HG02623 (cell line): ENCODE measurements at regions not wholly inside any gene's neighbourhood (a gene's known extent, or its start where the extent isn't known, plus 50 kb on each side); places are given as distances from the start of the nearest gene placed in this dataset.
"Not testable (repeated sequence)": the region's sequence is repeated elsewhere in the genome, so short reads cannot be mapped to it uniquely, and the experiment has no call there.

ENCODE experiments used
- ATAC-seq: cut with Tn5 transposase; IDR thresholded peaks from one replicate; pipeline ENCODE4 v1.9.1; 2021; ENCODE audit warnings: moderate library complexity; ENCODE audit not compliant: unreplicated experiment

DNA sequence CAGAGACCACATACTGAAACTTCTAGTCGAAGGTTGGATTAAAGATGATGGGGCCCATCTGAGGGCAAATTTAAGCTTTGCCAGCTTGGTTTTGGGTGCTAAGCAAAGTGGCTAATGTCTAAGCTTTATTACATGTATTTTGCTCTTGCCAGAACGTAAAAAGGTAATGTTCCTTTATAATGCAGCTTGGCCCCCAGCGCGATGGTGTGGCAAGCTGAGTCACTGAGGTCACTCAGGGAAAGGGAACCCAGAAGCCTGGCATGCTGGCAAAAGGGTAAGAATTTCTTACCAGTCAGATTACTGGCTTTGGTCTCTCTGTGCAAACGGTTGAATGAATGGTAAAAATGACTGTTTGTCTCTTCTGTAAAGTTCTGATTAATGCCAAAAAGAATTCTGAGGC, 158.3 kb upstream of the KCND2 start:
- ATAC-seq: no peak

DNA sequence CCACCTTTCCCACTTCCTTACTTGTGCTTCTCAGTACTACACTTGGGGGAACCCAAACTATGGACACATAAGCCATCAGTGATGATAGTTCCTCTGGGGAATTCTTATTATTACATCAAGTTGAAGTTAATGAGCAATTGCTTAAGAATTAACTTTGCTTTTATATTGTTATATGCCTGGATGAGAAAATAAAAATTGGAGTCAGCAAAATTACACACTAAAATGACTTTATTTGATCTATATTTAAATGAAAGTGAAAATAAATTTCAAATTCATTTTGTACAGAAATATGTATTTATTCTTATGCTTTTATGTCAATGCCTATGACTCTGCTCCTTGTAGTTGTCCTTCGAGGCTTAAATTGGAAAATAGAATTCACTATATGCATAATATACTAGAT, 149.4 kb upstream of the KCND2 start:
- ATAC-seq: no peak

DNA sequence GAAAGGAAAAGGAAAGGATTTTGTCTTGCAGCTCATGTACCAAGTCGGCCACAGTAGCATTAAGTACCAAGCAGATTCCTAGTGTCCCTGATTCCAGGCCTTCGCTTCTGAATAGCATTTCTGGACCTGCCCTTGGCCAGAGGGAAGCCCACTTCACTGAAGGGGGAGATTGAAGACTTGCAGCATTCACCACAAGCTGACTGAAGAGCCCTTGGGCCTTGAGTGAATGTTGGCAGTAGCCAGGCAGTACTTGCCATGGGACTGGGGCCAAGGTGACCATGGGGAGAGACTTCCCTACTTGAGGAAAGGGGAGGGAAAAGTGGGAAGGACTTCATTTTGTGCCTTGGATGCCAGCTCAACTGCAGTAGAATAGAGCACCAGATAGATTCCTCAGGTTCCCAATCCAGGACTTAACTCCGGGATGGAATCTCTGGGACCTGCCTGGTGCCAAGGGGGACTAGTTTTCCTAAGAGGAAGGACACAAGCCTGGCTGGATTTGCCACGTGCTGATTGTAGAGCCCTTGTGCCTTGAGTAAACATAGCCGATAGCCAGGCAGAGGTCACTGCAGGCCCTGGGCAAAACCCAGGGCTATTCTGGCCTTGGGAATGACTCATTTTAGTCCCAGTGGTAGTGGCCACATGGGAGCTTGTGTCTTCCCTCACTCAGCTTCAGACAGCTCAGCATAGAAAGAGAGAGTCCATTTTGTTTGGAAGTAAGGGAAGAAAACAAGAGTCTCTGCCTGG, 141.7 kb upstream of the KCND2 start:
- ATAC-seq: no peak

DNA sequence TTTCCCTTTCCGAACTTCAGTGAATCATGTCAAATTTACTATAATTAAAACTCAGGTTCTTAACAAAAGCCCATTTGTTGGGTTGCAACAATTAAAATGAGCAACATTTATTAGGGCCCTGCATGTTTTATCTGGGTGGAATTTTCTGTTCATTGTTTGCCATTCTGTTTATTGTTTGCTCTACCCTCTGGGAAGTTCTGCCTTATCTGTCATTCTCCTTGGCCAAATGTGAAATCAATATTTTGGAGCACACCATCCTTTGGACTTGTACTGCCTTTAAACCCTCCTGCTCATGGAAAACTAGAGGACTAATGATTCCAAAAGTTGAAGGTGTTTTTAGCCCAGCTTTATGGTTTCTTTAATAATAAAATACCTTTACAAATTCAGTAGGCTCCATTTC, 134.5 kb upstream of the KCND2 start:
- no peak for ATAC-seq

DNA sequence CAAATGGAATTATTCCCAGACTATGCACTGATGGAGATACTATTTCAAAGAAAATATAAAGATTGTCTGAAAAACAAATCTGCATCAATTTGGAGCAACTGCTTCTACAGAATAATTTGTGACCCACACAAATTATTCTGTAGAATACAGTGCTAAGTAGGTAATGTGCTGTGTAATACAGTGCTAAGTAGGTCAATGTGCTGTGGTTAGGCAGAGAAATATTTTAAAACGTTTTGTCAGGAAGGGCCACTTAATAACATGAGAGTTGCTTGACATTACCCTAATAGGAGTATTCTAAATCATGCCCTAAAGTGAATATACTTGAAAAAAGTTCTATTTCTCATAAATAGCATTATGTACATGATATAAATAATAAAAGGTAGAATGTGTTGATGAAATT, 116.5 kb upstream of the KCND2 start:
- ATAC-seq: no peak

DNA sequence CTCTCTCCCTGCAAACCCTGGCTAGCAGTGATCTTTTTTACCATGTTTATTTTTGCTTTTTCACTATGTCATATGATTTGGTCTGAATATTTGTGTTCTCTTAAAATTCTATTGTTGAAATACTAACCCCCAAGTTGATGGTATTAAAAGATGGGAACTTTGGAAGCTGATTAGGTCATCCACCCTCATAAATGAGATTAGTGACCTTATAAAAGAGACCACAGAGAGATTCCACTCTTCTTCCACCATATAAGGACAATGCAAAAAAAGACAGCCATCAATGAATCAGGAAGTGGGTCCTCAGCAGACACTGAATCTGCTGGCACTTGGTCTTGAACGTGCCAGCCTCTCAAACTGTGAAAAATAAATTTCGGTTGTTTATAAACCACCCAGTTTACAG, 112.8 kb upstream of the KCND2 start:
- no peak for ATAC-seq

DNA sequence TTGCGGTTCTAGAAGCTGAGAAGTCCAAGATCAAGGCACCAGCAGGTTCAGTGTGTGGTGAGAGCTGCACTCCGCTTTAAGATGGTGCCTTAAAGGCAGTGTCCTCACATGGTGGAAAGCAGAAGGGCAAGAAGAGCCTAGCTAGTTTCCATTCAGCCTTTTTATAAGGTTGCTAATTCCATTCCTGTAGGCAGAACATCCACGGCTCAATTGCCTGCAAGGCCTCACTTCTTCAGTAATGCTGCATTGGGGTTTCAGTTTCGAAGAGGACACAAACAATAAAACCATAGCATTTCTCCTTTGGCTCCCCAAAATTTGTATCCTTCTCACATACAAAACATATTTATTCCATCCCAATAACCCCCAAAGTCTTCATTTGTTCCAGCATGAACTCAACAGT, 109.5 kb upstream of the KCND2 start:
- ATAC-seq: no peak

DNA sequence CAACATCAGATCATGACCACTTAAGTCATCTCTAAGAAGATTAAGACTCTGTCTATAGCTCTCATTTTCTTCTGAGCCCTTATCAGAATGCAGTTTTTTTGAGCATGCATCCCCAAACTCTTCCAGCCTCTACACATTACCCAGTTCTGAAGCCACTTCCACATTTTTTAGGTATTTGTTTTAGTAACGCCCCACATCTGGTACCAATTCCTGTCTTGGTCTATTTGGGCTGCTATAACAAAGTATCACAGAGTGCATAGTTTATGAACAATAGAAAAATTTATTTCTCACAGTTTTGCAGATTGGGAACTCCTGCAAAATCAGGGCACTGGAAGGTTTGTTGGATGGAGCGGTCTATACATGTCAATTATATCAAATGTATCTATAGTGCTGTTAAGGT, 107.7 kb upstream of the KCND2 start:
- no peak for ATAC-seq

DNA sequence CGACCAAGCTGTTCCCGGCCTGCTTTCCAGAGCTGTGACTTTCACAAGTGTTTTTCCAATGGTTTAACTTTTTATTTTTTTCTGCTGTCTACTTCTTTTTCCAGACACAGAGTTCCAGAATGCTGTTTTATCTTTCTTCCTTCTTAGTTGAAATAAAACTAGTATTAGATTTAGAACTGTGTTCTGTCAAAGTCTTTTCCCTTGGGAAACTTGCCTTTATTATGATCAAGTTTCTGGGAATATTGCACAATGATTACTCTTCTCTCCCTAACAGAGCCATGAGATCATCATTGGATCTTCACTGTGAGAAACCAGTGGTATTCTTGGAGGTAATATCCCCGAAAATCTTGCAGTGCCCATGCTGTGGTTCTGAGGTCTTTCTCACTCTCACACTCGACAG, 104.9 kb upstream of the KCND2 start:
- ATAC-seq: no peak

DNA sequence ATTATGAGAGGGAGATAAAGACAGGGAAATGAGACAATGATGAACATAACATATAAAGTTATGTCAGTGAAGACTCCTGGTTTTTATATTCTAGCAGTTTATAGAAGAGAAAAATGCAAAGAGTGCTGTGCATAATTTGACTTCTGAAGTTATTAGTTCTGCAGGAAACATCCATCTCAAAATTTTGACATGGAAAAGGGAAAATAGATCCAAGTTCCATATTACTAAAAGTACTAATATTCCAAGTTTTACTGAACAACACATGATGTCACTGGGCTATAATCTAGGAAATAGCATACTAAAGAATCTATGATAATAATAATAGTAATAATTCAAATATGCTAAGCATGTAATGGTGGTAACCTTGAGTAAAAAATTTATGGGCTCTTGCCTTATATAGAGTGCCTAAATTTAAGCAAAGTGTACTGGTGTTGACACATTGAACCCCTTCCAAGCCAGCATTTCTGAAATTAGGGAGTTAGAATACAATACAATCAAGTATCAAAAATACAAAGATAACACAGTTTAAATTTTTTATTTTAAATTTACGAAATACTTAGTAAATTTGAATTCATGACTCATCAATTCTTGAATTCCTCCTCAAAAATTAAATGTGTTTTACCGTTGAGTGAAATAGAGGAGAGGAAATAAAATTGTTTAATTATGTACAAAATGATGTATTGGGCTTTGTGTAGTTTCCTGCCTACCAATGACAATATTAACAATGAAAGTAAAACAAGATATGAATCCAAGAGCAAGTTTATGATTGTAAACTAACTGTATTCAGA, 102.8 kb upstream of the KCND2 start:
- no peak for ATAC-seq

DNA sequence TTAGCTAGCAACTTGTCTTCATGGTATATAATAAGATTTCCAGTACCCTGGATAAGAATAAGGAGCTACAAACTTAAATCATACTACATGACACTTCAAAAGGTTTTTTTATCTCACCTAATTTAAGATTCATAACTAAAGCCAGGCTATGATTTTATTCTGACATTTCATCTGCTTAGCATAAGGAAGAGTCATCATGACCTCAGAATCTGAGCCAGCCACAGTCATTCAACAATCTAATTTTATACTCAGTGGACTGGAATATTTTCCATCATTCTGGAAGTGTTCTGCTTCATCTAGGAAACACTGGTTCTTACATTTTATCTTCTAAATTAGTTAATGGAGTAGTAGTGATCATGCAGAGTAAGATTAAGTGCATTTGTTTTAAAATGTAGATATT, 102.1 kb upstream of the KCND2 start:
- no peak for ATAC-seq

DNA sequence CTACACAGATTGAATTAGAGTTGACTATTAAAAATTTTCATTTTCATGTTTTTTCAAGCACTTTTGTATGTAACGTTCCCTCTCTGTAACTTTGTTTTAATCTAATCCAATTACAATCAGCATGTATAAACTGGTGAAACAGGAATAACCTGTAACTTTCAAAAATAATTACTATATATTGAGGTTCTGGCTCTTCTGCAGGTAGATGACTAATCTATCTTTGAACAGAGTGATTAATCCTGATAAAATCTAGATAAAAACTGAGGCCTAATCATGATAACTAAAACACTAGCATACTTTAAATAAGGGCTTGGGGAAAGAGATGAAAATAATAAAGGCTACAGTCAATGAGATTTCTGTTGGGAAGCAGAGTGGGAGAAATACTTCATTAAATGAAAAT, 101.6 kb upstream of the KCND2 start:
- ATAC-seq: no peak

DNA sequence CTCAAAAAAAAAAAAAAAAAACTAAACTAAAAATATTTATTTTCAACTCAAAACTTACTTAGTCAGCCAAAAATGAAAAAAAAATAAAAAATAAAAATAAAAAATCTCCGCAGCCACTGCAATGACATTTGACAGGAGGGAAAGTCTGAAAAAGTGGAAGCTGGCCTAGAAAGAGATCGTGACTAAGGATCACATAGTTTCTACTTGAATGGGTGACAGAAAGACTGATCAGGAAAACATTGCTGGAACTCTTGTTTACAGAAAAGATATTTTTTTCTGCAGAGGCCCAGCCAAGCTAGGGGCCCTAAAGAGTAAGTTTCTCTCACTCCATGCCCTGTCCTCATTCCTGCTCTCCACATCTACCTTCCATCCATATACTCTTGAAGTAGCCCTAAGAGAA, 92.8 kb upstream of the KCND2 start:
- ATAC-seq: no peak

DNA sequence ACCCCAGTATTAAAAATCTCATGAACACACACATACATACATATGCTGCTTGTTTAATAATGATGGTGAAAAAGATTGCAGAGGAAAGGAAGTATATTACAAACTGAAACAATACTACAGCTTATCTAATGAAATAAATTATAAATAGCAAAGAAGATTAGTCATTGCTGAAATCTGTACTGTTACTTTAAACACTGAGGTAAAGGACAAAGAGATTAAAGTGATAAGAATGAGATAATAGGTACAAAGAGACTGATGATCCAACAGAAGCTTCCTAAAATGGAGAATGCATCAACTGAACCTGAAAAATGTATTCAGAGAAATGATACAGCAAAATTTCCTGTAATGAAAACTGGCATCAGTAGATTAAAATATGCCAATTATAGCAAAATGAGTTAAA, 91.5 kb upstream of the KCND2 start:
- no peak for ATAC-seq

DNA sequence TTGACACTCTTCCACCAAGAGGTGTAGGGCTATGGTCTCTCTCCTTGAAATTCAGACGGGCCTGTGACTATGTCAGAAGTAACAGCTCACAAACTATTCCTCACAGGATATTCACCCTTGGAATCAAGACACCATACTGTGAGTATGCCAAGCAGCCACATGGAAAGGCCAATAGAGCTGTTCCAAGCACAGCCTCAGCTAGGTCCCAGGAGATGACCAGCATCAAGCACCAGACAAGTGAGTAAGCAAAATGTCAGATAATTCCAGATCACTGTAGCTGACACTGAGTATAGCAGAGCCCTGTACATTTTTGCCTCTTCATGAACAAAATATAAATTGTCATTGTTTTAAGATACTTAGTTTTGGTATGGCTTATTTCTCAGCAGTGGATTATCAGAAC, 88.1 kb upstream of the KCND2 start:
- no peak for ATAC-seq

DNA sequence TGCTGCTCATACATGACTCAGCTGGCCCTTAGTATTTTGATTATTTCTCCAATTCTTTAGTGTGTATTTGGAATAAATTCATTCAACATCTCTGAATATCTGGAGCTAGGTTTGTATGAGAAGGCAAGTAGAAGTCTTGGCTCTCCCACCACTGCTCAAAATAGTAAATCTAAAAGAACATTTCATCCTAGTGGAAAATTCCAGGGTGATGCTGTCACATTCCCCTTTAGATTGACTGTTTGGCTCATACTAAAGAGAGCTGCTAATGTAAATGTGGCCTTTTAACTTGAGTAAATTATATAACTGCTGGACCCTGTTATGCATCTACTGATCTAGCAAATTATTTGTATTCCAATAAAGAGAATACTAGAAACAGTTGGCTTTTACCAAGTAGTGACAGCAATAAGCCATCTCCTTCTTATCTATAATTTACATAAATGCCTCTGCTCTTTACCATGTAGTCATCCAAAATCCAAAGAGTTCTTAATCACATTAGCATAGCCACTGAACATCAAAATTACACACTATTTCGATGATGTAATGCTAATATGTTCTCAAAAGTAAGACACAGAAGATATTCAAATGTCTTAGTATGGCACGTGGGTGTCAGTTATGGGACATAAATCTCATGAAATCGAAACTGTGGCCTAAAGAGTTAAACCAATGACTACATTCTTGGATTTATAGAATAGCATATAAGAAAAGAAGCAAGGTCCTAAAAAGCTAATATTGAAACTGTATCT, 86.9 kb upstream of the KCND2 start:
- no peak for ATAC-seq

DNA sequence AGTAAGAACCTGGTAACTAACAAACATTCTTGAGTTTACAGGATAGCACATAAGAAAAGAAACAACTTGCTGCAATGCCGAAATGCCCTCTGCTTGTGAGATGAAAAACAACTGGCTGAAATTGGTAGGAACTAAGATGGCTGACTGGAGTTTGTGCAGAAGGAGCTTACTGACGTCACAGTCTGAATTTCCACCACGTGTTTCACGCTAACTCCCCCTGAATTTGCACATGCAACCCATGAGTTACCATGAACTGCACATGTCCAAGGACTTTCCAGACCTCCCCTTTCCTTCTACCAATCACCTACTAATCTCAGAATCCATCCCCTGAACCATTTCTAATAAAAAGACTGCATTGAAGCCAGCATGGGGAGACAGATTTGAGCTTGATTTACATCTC, 86.3 kb upstream of the KCND2 start:
- ATAC-seq: no peak

DNA sequence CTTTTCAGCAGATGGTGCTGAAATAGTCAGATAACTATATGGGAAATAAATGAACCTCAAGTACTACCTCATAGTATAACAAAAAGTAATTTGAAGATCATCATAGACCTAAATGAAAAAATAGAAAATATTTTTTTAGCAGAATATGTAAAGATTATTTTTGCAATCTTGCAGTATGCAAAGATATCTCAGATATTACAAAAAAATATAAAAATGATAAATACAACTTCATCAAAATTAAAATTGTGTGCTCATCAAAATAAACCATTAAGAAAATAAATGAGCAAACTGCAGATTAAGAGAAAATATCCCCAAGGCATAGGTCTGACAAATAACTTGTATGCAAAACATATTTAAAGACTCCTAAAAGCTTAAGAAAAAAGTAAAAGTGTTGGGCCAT, 83.4 kb upstream of the KCND2 start:
- no peak for ATAC-seq

DNA sequence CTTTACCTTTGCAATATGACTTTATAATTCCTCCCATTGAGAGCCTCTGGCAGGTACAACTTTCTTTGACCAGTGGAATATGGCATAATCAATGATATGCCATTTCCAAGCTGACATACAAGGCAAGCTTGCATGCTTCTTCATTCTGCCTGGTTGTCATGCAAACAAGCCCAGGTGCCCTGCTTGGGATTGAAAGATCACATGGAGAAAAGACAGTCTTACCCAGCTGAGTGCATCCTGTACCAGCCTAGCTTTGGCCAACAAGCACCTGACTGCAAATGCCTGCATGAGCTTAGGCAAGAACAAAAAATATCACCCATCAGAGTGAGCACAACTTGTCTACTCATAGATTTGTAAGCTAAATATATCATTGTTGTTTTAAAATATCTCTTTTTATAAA, 82.9 kb upstream of the KCND2 start:
- ATAC-seq: no peak

DNA sequence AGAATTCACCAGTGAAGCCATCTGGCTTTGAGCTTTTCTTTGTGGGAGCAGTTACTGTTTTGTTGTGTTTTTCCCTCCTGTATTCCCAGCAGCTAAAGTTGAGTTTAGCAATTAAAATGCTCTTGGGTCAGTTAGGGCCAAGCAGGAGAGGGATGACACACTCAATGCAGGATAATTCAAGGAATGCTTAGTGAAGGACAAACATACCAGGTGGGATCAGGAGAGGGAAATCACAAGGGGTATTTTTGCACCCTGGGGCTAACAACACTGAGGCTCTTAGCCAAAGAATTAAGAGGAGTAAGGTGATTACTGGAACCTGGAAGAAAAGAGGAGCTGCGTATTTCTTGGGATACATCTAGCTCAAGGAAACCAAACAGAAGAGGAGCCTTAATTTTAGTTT, 82.4 kb upstream of the KCND2 start:
- ATAC-seq: no peak

DNA sequence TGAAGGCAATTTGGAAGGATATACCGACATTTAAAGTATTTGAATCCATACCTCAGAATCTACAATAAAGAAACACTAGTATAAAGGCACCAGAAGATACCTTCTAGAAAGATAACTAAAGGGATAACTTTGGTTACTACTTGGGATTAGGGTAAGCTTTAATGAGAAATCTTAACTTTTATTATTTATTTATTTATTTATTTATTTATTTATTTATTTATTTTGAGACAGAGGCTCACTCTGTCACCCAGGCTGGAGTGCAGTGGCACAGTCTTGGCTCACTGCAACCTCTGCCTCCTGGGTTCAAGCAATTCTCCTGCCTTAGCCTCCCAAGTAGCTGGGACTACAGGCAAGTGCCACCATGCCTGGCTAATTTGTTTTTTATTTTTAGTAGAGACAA, 81.6 kb upstream of the KCND2 start:
- not testable (repeated sequence) for ATAC-seq

DNA sequence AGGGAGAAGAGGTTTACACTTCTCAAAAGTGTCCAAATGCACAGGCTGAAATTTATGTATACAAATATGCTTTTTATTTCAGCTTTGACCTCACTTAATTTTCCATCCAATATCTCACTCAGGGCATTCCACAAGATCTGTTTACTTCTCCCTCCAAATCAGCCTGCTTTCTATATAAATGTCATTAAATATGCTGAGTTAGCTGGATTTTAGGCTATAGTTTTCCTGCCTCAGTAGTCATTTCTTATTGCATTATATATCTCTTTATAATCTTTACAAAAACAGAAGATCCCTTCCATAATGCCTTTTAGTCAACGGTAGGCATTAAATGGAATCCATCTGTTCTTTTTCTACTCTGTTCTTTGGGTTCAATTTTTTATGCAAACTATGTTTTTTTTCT, 71.7 kb upstream of the KCND2 start:
- no peak for ATAC-seq
